ENCODE measurements at regions not wholly inside any gene's neighbourhood (a gene's known extent, or its start where the extent isn't known, plus 50 kb on each side); places are given as distances from the start of the nearest gene placed in this dataset.
"Not testable (repeated sequence)": the region's sequence is repeated elsewhere in the genome, so short reads cannot be mapped to it uniquely, and the experiment has no call there.

DNA sequence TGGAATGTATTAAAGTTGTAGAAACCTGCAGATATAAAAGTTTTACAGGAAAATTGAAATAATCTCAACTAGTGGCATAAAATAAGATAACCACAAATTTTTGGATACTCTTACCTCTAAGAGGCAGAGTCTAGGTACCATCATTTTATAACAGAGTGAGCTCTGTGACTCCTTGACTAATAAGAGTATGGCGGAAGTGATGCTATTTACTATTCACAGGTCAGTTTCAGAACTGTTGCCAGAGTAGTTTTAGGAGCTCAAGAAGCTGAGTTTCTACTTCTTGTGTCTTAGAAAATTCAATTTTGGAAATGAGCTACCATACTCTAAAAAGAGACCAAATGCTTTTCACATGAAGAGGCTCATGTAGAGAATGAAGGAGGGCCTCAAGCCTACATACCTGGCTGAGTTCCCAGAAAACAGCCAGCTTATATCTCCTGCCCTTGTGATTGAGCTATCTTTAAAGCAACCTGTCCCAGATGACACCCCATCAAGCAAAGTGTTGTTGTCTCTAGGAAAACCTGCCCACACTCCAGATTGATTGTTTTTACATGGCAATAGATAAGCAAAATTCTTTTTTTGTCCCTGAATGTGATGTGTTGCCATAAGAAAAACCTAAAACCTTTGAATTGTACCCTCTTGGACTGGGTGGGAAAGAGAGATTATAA, 712.8 kb upstream of the CNTN5 start:
- no peak for DNase-seq (ENCODE audit: low read depth in 2 of 2)

DNA sequence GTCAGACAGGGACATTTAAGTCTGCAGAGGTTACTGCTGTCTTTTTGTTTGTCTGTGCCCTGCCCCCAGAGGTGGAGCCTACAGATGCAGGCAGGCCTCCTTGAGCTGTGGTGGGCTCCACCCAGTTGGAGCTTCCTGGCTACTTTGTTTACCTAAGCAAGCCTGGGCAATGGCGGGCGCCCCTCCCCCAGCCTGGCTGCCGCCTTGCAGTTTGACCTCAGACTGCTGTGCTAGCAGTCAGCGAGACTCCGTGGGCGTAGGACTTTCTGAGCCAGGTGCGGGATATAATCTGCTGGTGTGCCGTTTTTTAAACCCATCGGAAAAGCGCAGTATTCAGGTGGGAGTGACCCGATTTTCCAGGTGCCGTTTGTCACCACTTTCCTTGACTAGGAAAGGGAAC, 690.4 kb upstream of the CNTN5 start:
- not testable (repeated sequence) for DNase-seq (ENCODE audit: low read depth in 2 of 2)

DNA sequence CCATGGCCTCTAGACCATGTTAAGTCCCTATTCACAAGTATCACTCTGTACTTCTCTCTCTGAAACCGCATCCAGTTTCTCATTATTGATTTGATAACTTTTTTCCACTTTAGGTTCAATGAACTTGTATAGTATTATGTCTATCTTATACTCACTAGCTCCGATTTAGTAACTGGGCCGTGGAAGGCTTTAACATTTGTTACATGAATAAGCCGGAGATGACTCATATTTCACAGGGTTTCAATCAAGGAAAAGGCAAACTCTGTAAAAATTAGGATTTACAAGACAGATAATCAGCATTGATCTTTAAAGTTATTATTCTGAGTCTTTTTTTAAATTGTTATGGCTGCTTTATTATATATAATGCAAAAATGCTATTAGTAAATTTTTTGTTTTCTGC, 662.2 kb upstream of the CNTN5 start:
- DNase-seq (ENCODE audit: low read depth in 2 of 2) = no peak

DNA sequence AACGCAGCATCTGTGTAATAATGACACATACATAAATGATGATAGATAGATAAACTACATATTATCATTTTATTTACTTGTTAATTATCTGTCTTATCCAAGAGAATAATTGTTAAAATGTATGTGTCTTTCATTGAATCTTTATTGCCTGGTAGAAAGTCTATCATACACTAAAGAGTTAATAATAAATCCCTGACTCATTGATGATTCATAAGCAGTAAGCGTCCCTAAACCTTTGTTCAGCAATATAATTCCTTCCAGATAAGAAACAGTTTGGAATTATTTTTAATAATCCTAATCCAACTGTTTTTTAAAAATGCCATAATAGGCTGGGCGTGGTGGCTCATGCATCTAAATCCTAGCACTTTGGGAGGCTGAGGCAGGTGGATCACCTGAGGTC, 655.6 kb upstream of the CNTN5 start:
- DNase-seq (ENCODE audit: low read depth in 2 of 2) = peak in 1 of 2 experiments; percentile 3

DNA sequence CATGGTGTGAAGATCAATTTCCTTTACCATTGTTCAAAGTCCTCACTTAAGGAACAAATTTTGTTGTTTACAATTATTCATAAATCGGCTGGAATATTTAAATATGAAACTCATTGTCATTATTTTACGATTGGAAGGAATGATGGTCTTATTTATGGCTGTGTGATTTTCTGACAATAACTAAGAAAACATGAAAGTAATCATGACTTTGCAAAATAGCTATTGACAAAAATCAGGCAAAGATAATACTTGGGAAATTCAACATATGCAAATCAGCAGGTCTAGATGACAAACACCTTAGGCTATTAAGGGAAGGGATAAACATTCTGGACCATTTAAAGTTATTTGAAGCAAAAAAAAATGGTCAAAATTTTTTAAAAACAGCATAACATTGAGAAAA, 654.8 kb upstream of the CNTN5 start:
- DNase-seq (ENCODE audit: low read depth in 2 of 2) = no peak

GRCh38 chr11:98390391-98390790, 630.4 kb upstream of the CNTN5 start:
- DNase-seq (ENCODE audit: low read depth in 2 of 2) = no peak

- DNase-seq (ENCODE audit: low read depth in 2 of 2) = not testable (repeated sequence)
Observed at GRCh38 chr11:98394500-98394899, 626.2 kb upstream of the CNTN5 start.

DNA sequence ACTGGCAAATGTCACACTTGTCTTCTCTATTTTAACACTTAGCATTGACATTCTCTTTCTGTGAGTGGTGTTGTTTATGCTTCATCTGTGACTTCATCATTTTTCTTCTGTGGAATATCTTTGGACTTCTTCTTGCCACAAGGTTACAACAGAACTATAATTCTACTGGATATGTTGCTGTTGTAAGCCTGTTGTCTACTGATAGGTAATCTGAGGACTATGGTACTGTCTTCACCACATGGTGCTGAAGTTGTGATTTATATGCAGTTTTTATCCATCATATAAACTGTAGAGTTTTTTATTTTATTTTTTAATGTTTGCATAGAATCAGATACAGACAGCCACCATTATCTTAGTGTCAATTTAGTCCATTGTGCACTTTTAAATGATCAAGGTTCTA, 622.2 kb upstream of the CNTN5 start:
- no peak for DNase-seq (ENCODE audit: low read depth in 2 of 2)

- no peak for DNase-seq (ENCODE audit: low read depth in 2 of 2)
Observed at GRCh38 chr11:98409069-98409468, 611.7 kb upstream of the CNTN5 start.

- DNase-seq (ENCODE audit: low read depth in 2 of 2) = no peak
Observed at GRCh38 chr11:98411777-98412176, 609.0 kb upstream of the CNTN5 start.

GRCh38 chr11:98417256-98417755, 603.4 kb upstream of the CNTN5 start:
- DNase-seq (ENCODE audit: low read depth in 2 of 2) = no peak

DNA sequence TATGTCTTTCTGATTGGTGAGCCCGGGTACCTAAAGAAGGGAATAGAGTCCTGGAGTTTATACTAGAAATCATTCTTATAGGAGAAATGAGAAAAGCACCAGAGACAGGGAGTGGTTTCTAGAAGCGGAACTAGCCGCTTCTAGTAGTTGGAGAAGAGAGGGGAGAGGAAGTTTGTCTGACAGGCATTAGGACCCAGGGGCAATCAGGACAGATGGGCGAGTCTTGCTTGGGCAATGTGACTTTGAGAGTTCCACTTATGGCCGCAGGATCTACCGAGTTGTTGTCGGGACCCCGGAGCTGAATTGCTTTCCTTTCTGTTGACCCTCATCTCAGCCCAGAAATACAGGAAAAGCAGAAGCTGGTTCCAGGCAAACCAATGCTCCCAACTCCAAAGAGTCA, 596.8 kb upstream of the CNTN5 start:
- DNase-seq (ENCODE audit: low read depth in 2 of 2) = no peak

DNA sequence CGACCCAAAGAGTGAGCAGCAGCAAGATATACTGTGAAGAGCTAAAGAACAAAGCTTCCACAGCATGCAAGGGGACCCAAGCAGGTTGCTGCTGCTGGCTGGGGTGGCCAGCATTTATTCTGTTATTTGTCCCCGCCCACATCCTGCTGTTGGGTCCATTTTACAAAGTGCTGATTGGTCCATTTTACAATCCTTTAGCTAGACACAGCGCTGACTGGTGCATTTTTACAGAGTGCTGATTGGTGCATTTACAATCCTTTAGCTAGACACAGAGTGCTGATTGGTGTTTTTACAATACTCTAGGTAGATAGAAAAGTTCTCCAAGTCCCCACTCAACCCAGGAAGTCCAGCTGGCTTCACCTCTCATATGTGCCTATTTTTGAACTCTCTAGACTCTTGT, 596.0 kb upstream of the CNTN5 start:
- DNase-seq (ENCODE audit: low read depth in 2 of 2) = not testable (repeated sequence)

DNA sequence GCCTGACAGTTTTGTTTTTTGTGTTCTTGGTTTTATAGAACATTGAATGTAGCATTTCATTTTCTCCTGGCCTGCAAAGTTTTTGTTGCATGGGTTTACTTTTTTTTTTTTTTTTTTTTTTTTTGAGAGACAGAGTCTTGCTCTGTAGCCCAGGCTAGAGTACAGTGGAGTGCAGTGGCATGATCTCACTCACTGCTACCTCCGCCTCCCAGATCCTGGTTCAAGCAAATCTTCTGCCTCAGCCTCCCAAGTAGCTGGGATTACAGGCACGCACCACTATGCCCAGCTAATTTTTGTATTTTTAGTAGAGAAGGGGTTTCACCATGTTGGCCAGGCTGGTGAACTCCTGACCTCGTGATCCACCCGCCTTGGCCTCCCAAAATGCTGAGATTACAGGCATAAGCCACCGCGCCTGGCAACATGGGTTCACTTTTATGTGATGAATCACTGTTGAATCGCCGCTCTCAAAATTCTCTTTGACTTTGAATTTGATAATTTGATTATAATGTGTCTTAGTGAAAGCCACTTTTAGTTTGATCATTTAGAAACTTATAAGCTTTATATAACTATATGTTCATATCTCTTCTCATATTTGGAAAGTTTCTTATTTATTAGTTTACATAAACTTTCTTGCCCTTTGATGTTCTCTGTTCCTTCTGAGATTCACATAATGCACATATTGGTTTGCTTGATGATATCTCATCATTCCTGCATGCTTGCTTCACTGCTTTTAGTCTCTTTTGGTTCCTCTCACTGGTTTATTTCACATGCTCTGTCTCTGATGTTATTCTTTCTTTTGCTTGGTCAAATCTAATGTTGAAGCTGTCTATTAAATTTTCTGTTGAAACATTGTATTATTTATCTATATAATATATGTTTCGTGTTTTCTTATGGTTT, 589.0 kb upstream of the CNTN5 start:
- no peak for DNase-seq (ENCODE audit: low read depth in 2 of 2)

DNA sequence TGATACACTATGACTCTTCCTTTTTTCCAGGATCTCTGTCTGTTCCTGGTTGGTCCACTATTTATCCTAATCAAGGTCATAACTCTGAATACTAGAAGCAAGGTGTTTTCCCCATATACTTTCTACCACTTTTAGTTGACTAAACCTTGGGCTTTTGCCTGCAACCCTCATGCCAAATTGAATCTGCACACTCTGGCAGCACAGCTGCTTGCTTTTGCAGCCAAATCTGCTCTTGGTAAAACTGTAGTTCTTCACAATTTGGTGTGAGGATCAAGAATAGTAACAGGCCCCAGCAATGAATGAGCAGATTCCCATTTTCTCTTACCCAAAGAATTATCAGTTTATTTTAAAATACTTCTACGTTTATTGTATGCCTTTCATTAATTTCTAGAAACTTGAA, 586.5 kb upstream of the CNTN5 start:
- DNase-seq (ENCODE audit: low read depth in 2 of 2) = no peak

- no peak for DNase-seq (ENCODE audit: low read depth in 2 of 2)
Observed at GRCh38 chr11:98453378-98453777, 567.4 kb upstream of the CNTN5 start.

DNA sequence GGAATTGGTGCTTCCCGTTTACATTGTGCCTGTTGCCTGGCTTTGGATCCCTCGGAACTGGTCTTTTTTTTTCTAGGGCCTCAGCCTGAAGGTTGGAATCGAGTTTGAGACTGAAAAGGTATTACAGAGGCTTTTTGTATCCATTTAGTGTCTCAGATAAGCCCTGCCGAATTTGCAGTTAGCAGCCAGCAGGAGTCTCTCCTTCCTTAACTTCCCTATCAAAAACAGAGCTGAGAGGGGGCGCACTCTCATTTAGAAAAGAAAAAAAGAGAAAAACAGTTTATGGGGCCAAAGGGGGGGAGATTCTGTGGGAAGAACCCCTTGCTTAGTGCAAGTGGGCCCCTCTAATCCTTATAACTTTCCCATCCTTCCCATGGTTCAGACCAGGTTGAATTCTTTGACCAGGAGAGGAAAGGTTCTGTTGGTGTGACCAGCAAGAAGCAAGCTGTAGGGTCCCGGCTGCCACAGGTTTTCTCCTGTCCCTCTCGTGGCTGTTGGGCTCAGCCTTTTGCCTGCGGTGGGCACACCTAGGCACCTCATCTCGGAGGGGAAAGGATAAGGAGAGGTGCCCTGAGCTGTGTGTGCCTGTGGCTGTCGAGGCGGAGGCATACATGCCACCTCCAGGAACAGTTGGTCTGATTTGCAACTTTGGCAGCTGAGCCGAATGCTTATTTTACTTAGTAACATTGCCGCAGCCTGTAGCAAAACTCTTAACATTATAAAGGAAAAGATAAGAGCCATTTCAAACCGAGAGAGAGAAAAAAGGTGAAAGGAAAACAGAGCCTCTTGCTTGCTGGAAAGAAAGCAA, 565.0 kb upstream of the CNTN5 start:
- DNase-seq (ENCODE audit: low read depth in 2 of 2) = no peak

GRCh38 chr11:98456308-98456680, 564.5 kb upstream of the CNTN5 start:
- DNase-seq (ENCODE audit: low read depth in 2 of 2) = no peak

- DNase-seq (ENCODE audit: low read depth in 2 of 2) = no peak
Observed at GRCh38 chr11:98495016-98495415, 525.7 kb upstream of the CNTN5 start.

DNA sequence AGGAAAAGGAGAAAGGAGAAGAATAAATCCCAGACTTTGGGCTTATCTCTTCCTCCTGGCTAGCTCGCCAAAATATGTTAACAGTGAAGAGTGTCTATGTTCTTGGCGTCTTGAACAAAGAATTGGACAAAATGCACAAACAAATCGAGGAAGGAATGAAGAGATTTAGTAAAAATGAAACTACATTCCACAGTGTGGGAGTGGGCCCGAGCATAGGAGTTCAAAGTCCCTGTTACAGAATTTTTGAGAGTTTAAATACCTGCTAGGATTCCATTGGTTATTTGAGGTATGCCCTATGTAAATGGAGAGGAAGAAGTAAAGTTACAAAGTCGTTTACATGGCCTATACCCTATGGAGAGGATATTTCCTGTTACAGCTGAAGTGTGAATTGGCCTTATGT, 525.1 kb upstream of the CNTN5 start:
- DNase-seq (ENCODE audit: low read depth in 2 of 2) = no peak

- DNase-seq (ENCODE audit: low read depth in 2 of 2) = no peak
Observed at GRCh38 chr11:98507208-98507607, 513.5 kb upstream of the CNTN5 start.

- no peak for DNase-seq (ENCODE audit: low read depth in 2 of 2)
Observed at GRCh38 chr11:98512938-98513337, 507.8 kb upstream of the CNTN5 start.
